ENCODE measurements at regions not wholly inside any gene's neighbourhood (a gene's known extent, or its start where the extent isn't known, plus 50 kb on each side); places are given as distances from the start of the nearest gene placed in this dataset.

GRCh38 chr5:174514325-174514724 is 210.1 kb upstream of the MSX2 start:
- intact Hi-C loops (cut with micrococcal nuclease; ENCODE audit: unreplicated experiment) (no loop called here), in situ Hi-C loops (cut with HindIII; ENCODE audit: low pct_unique_long_range_greater_than_20kb, low sequenced_read_pairs) (no loop called here)
- no peaks in the 10 kb centered on the region for H3K4me1 ChIP-seq (ENCODE audit: control insufficient read depth, insufficient read depth, low read length)
- H3K36me3 ChIP-seq (ENCODE audit: control insufficient read depth, insufficient read depth, low read length), result no peaks in the 10 kb centered on the region
- ChIA-PET POLR2A (no interaction called here), CTCF (no interaction called here)
- no peak for TF ChIP-seq POLR2AphosphoS5 (IDR thresholded peaks at IDR 0.05; ENCODE audit: low read depth, low read length)
- TF ChIP-seq CTCF (IDR thresholded peaks at IDR 0.05), result no peak
- no peak for TF ChIP-seq REST (IDR thresholded peaks at IDR 0.05; ENCODE audit: insufficient read depth in 1 of 2, low read depth in 2 of 2, low read length in 1 of 2)
- TF ChIP-seq TCF7L2 (IDR thresholded peaks at IDR 0.05; ENCODE audit: low read depth, low read length), result no peak
- H3K4me3 ChIP-seq (ENCODE audit: low read depth in 2 of 2, low read length in 2 of 2), result no peak overlapping the region
- no peak for ATAC-seq
- no TSS peak for BruUV-seq (replicated peaks)
- no peak for DNase-seq (ENCODE audit: low read depth, low spot score)
- no peaks in the 10 kb centered on the region for H3K27me3 ChIP-seq (ENCODE audit: control insufficient read depth, insufficient read depth, low read length)
- H3K9me3 ChIP-seq (ENCODE audit: control insufficient read depth, insufficient read depth, low read depth, low read length), result no peaks in the 10 kb centered on the region
- H3K27ac ChIP-seq (ENCODE audit: low read length), result no peak overlapping the region

- intact Hi-C loops (cut with micrococcal nuclease; ENCODE audit: unreplicated experiment), result no loop called here
- Histone ChIP-seq H3K4me1 (ENCODE audit: control insufficient read depth, insufficient read depth, low read length) (no peaks in the 10 kb centered on the region; the same call in 1 of the 2 replicates), H3K9me3 (ENCODE audit: control insufficient read depth, insufficient read depth, low read depth, low read length) (no peaks in the 10 kb centered on the region), H3K27me3 (ENCODE audit: control insufficient read depth, insufficient read depth, low read length) (no peaks in the 10 kb centered on the region), H3K27ac (ENCODE audit: low read length) (no peak overlapping the region), H3K36me3 (ENCODE audit: control insufficient read depth, insufficient read depth, low read length) (no peaks in the 10 kb centered on the region), H3K4me3 (ENCODE audit: low read depth in 2 of 2, low read length in 2 of 2) (no peak overlapping the region)
- ATAC-seq (no peak), DNase-seq (ENCODE audit: low read depth, low spot score) (no peak)
- ChIA-PET CTCF (no interaction called here), POLR2A (no interaction called here)
- in situ Hi-C loops (cut with HindIII; ENCODE audit: low pct_unique_long_range_greater_than_20kb, low sequenced_read_pairs), result no loop called here
- no TSS peak for BruUV-seq (replicated peaks)
- no peak for TF ChIP-seq POLR2AphosphoS5 (IDR thresholded peaks at IDR 0.05; ENCODE audit: low read depth, low read length)
- no peak for TF ChIP-seq TCF7L2 (IDR thresholded peaks at IDR 0.05; ENCODE audit: low read depth, low read length)
- no peak for TF ChIP-seq REST (IDR thresholded peaks at IDR 0.05; ENCODE audit: insufficient read depth in 1 of 2, low read depth in 2 of 2, low read length in 1 of 2)
- TF ChIP-seq SIN3A (IDR thresholded peaks at IDR 0.05; ENCODE audit: borderline replicate concordance, insufficient read depth, low read depth, low read length), result no peak
- no peak for TF ChIP-seq CTCF (IDR thresholded peaks at IDR 0.05)
These were observed 209.4 kb upstream of the MSX2 start for GRCh38 chr5:174514983-174515394.

Data from Panc1 (cell line).